ENCODE measurements at regions not wholly inside any gene's neighbourhood (a gene's known extent, or its start where the extent isn't known, plus 50 kb on each side); places are given as distances from the start of the nearest gene placed in this dataset.

GRCh38 chr18:65336411-65336810, 414.4 kb upstream of the CDH7 start:
- TF ChIP-seq CTCF (IDR thresholded peaks at IDR 0.05), result no peak
- no peak for TF ChIP-seq POLR2A (IDR thresholded peaks at IDR 0.05)

Measured in Peyer's patch (tissue), 4 donors.